Lung (tissue), 11 donors: ENCODE measurements at regions not wholly inside any gene's neighbourhood (a gene's known extent, or its start where the extent isn't known, plus 50 kb on each side); places are given as distances from the start of the nearest gene placed in this dataset.

Source experiments
- ATAC-seq: fragments of 200-7000 bp; cut with Tn5 transposase; one replicate; pipeline ENCODE4 v1.9.1; 2020; ENCODE audit warnings: moderate number of reproducible peaks; ENCODE audit not compliant: insufficient read depth, low FRiP score
- DNase-seq, 3 donors: peaks; one replicate each; pipeline ENCODE4 v3.0.0-alpha.2; 2013 to 2017
- H3K27ac ChIP-seq, 2 donors: one replicate each; pipeline ENCODE4 v1.5.1; 2013; ENCODE audit warnings: mild to moderate bottlenecking in 2 of 2, moderate library complexity in 2 of 2, control low read depth in 1 of 2, inconsistent platforms in 1 of 2, low read depth in 1 of 2, low read length in 1 of 2
- H3K27me3 ChIP-seq, 3 donors: one replicate each; pipeline ENCODE4 v1.5.1; 2013; ENCODE audit warnings: low read length in 2 of 3; ENCODE audit not compliant: control insufficient read depth in 3 of 3, insufficient read depth in 3 of 3
- H3K36me3 ChIP-seq, 4 donors: one replicate each; pipeline ENCODE4 v1.5.1; 2013; ENCODE audit warnings: low read length in 4 of 4, mild to moderate bottlenecking in 1 of 4, moderate library complexity in 1 of 4; ENCODE audit not compliant: control insufficient read depth in 4 of 4, insufficient read depth in 4 of 4
- H3K4me1 ChIP-seq, 5 donors: one replicate each; pipeline ENCODE4 v1.5.1; 2013; ENCODE audit warnings: low read length in 5 of 5, mild to moderate bottlenecking in 2 of 5, moderate library complexity in 1 of 5; ENCODE audit not compliant: control insufficient read depth in 5 of 5, insufficient read depth in 5 of 5
- H3K4me3 ChIP-seq: one replicate; pipeline ENCODE4 v1.5.1; 2013; ENCODE audit warnings: mild to moderate bottlenecking, control low read depth, moderate library complexity
- H3K9ac ChIP-seq, 2 donors: one replicate each; pipeline ENCODE4 v1.5.1; 2013; ENCODE audit warnings: low read length in 2 of 2, control low read depth in 1 of 2; ENCODE audit not compliant: insufficient read depth in 1 of 2
- H3K9me3 ChIP-seq, 4 donors: one replicate each; pipeline ENCODE4 v1.5.1; 2013; ENCODE audit warnings: low read length in 3 of 4, mild to moderate bottlenecking in 1 of 4, moderate library complexity in 1 of 4; ENCODE audit not compliant: control insufficient read depth in 4 of 4, insufficient read depth in 3 of 4
- CTCF ChIP-seq: IDR thresholded peaks from 2 replicates; pipeline ENCODE4 v1.5.1; 2012; ENCODE audit warnings: mild to moderate bottlenecking; ENCODE audit errors: control extremely low read depth, extremely low read depth
- WGBS, 2 donors: extraction: QIAGEN DNeasy Blood & Tissue Kit; methylation state at CpG; one replicate each; pipeline ENCODE4 v1.1.7; 2013; 5-methylcytosine and 5-hydroxymethylcytosine counted together
- donor health status: control.
- donor health status: control.
- donor health status: Bipolar disorder and iron deficiency.
- donor health status: healthy.
- donor health status: DM: yes; HTN: yes; CAD: no.

DNA sequence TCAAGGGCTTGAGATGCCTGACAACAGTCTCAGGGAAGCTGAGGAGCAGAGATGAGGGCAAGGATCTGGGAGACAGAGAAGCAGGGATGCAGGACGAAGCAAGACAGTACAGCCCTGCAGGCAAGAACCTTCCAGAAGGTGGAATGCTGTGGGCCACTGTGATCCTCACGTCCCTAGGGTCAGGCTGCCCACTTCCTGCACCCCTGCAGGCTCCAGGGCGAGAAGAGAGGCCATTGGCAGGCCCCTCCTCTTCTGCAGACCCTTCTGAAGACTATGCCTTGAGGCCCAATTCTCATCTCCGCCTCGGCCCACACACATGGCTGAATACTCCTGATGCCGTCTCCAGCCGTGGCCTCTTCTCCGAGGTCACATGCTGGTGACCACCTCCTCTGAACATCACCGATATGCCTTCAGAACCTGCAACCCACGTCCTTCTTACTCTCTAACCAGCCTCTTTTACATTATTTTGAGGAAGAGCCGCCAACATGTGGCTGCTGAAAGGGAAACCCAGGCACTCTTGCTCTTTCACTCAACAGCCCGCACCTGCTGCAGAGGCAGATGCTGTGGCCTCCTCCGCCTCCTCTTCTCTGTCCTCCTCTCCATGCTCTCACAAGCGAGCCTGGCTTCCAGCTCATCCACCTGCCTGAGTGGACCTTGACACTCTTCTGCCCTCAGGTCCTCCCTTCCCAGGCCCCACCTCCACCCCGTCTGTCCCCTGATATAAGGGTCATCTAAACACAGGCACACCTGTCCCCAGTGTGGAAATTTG lies 181.5 kb downstream of the IRX2 start:
- Histone ChIP-seq H3K27ac (no peak overlapping the region), H3K9me3 (peaks cover 0 to 2% (median 0%) of the 10 kb centered on the region in 4 donors), H3K4me3 (no peak overlapping the region), H3K9ac (no peak overlapping the region), H3K4me1 (peaks cover 0 to 4% (median 0%) of the 10 kb centered on the region in 5 donors), H3K27me3 (no peaks in the 10 kb centered on the region), H3K36me3 (no peaks in the 10 kb centered on the region)
- DNase-seq (no peak), ATAC-seq (no peak)
- TF ChIP-seq CTCF = no peak
- WGBS, 2 donors = 80 to 83% methylated on average over 15 of the region's 15 CpGs

DNA sequence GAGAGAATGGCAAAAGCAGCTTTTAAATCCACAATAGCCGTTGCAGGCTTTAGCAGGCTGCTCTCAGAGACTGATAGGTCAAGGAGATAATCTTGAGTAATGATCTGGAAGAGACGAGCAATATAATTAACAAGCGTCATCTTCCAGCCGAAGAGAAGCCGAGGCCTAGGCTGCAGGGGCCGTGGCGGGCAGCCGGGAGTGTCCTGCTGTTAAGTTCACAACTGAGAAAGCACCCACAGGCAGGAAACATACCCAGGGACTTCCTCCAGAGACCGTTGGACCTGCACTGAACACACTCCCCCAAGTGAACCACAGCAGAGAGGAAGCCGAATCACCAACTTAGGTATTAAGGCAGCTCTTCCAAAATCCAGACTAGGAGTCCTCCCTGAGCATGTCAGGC lies 182.3 kb downstream of the IRX2 start:
- no peak for TF ChIP-seq CTCF
- WGBS, 2 donors = 56 to 61% methylated on average over 10 of the region's 10 CpGs
- H3K4me1 ChIP-seq = peaks cover 0 to 4% (median 0%) of the 10 kb centered on the region in 5 donors
- H3K27ac ChIP-seq = no peak overlapping the region
- no peak for DNase-seq
- H3K36me3 ChIP-seq = no peaks in the 10 kb centered on the region
- no peak for ATAC-seq
- H3K9ac ChIP-seq = no peak overlapping the region
- no peak overlapping the region for H3K4me3 ChIP-seq
- peaks cover 0 to 5% (median 0%) of the 10 kb centered on the region in 4 donors for H3K9me3 ChIP-seq
- no peaks in the 10 kb centered on the region for H3K27me3 ChIP-seq

DNA sequence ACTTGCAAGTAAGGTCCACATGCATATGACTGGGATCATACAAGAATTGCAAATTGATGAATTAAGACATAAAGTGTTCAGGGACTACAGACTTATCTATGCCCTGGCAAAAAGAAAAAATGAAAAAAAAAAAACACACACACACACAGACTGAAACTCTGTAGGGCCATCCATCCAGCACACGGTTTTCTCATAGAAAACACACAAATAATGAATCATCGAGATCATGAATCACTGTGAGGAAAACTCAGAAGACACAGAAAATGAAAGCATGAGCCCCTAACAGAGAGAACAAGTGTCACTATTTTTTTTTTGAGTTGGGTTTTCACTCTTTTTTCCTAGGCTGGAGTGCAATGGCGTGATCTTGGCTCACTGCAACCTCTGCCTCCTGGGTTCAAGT lies 185.2 kb downstream of the IRX2 start:
- no peak overlapping the region for H3K4me3 ChIP-seq
- WGBS, 2 donors = 79 to 88% methylated on average over 3 of the region's 3 CpGs
- no peaks in the 10 kb centered on the region for H3K36me3 ChIP-seq
- no peak overlapping the region for H3K27ac ChIP-seq
- no peaks in the 10 kb centered on the region for H3K27me3 ChIP-seq
- DNase-seq (no peak), ATAC-seq (no peak)
- no peak overlapping the region for H3K9ac ChIP-seq
- H3K9me3 ChIP-seq = peaks cover 0 to 11% (median 0%) of the 10 kb centered on the region in 4 donors
- H3K4me1 ChIP-seq = peaks cover 0 to 3% (median 0%) of the 10 kb centered on the region in 5 donors
- no peak for TF ChIP-seq CTCF

DNA sequence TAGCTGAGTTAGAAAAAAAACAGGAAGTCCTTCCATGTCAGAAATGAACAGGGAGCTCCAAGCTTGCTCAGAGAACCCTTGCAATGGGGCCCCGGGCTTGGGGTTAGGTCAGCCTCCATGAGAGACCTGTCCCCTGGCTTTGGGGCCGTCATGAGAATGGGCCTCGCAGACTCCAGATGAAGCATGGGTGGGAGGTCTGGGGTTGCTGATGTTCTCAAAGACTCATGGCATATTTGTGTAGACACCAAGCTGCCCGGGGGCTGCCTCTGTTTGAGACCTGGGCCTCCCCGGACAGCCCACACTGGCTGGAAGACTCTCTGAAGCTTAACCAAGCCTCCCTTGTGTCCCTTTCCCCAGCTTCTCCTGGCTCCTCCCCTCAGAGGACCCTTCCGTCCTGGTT lies 186.3 kb downstream of the IRX2 start:
- H3K9ac ChIP-seq = no peak overlapping the region
- WGBS, 2 donors = 79 to 88% methylated on average over 6 of the region's 6 CpGs

More for the DNA sequence above, 186.3 kb downstream of the IRX2 start:
- Histone ChIP-seq H3K4me3 (no peak overlapping the region), H3K27ac (no peak overlapping the region), H3K9me3 (peaks cover 0 to 11% (median 0%) of the 10 kb centered on the region in 4 donors), H3K4me1 (no peaks in the 10 kb centered on the region), H3K36me3 (no peaks in the 10 kb centered on the region), H3K27me3 (no peaks in the 10 kb centered on the region)
- ATAC-seq (no peak), DNase-seq (no peak)
- TF ChIP-seq CTCF = no peak
